Activated T-helper 17 cell treated with anti-CD3 and anti-CD28 coated beads, Interleukin-2, amount 50 U/mL, for 72 hours (primary cell): ENCODE measurements at regions not wholly inside any gene's neighbourhood (a gene's known extent, or its start where the extent isn't known, plus 50 kb on each side); places are given as distances from the start of the nearest gene placed in this dataset.
"Not testable (repeated sequence)": the region's sequence is repeated elsewhere in the genome, so short reads cannot be mapped to it uniquely, and the experiment has no call there.

Experiments used
- ATAC-seq: fragments of 150-1000 bp; cut with Tn5 transposase; replicated peaks from 2 replicates; pipeline ENCODE4 v1.10.0; 2021; ENCODE audit warnings: mild to moderate bottlenecking, moderate library complexity
- H3K27ac Mint-ChIP-seq: one replicate; pipeline ENCODE4 v1.8.0; 2022; ENCODE audit warnings: mixed read lengths
- H3K27me3 Mint-ChIP-seq: one replicate; pipeline ENCODE4 v1.8.0; 2022; ENCODE audit warnings: mixed read lengths
- H3K36me3 Mint-ChIP-seq: one replicate; pipeline ENCODE4 v1.8.0; 2022; ENCODE audit warnings: low read depth, mild to moderate bottlenecking, mixed read lengths
- H3K4me1 Mint-ChIP-seq: one replicate; pipeline ENCODE4 v1.8.0; 2022; ENCODE audit warnings: mixed read lengths
- H3K4me3 Mint-ChIP-seq: one replicate; pipeline ENCODE4 v1.8.0; 2022; ENCODE audit warnings: mild to moderate bottlenecking, mixed read lengths
- H3K9me3 Mint-ChIP-seq: one replicate; pipeline ENCODE4 v1.8.0; 2022; ENCODE audit warnings: mixed read lengths

DNA sequence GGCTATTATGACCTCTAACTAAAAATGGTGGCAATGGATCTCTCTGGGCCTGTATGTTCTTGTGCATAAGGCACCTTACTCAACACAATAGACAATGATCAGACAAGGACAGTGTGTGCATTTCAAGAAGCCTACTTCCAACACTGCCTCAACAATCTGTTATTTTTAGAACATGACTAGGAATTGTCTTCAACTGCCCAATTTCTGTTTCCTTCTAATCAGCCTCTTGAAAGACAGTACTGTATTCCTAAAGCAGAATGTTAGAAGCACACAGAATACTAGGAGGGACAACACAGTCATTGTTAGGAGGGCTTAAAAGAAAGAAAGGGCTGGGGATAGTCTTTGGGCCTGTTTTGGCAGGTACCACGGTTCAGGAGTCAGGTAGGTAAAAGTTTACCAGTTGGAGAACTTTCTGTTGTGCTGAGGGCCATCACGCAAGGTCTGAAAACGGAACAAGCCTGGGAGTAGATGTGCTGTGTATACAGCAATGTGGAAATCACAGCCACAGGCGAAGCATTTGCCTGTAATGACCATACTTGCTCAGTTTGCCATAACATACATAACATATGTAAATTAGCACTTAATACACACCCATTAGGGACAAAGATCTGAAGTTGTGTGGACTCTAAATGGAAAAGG lies 100.8 kb upstream of the ATXN3L start:
- H3K36me3 Mint-ChIP-seq = no peaks in the 10 kb centered on the region
- no peak overlapping the region for H3K27ac Mint-ChIP-seq
- no peak for ATAC-seq
- no peaks in the 10 kb centered on the region for H3K9me3 Mint-ChIP-seq
- no peaks in the 10 kb centered on the region for H3K27me3 Mint-ChIP-seq
- H3K4me1 Mint-ChIP-seq = no peaks in the 10 kb centered on the region
- H3K4me3 Mint-ChIP-seq = no peak overlapping the region

DNA sequence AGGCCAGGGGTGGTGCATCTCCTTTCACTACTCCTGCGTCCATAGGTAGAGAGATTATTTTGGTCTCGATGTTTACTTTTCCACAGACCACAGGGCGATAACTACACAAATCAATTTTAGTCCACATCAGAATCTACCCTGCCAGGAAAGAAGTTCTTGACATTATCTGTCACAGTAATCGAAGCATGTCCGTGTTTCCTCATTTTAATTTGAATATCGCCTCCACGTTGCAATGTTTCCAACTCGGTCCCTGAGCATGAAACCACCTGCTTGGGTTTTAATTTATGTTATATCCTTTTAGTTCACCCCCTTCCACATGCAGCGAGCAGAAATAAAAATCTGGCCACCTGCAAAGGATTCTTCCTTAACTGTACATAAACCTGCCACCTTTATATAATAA lies 100.1 kb upstream of the ATXN3L start:
- H3K27me3 Mint-ChIP-seq = no peaks in the 10 kb centered on the region
- no peaks in the 10 kb centered on the region for H3K9me3 Mint-ChIP-seq
- no peak overlapping the region for H3K4me3 Mint-ChIP-seq
- ATAC-seq = no peak
- no peak overlapping the region for H3K27ac Mint-ChIP-seq
- no peaks in the 10 kb centered on the region for H3K36me3 Mint-ChIP-seq
- H3K4me1 Mint-ChIP-seq = no peaks in the 10 kb centered on the region

DNA sequence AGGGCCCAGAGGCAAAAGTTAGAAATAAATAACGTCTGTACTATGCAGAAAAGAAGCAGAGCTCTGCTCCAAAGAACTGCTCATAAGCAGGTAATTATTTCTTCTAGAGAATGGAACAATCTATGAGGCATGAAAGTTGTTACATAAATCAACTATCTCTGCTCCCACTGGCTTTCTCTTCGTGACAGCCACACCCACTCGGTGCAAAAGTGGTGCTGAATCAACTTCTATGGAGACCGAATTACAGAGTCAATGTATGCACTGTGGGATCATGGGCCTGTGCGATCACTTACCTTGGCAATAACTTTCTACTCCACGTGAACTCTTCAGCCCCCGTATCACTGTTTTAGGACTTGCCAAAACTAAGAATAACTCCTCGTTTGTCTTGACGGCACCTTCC lies 99.4 kb upstream of the ATXN3L start:
- H3K27me3 Mint-ChIP-seq = no peaks in the 10 kb centered on the region
- no peaks in the 10 kb centered on the region for H3K36me3 Mint-ChIP-seq
- no peak overlapping the region for H3K27ac Mint-ChIP-seq

DNA sequence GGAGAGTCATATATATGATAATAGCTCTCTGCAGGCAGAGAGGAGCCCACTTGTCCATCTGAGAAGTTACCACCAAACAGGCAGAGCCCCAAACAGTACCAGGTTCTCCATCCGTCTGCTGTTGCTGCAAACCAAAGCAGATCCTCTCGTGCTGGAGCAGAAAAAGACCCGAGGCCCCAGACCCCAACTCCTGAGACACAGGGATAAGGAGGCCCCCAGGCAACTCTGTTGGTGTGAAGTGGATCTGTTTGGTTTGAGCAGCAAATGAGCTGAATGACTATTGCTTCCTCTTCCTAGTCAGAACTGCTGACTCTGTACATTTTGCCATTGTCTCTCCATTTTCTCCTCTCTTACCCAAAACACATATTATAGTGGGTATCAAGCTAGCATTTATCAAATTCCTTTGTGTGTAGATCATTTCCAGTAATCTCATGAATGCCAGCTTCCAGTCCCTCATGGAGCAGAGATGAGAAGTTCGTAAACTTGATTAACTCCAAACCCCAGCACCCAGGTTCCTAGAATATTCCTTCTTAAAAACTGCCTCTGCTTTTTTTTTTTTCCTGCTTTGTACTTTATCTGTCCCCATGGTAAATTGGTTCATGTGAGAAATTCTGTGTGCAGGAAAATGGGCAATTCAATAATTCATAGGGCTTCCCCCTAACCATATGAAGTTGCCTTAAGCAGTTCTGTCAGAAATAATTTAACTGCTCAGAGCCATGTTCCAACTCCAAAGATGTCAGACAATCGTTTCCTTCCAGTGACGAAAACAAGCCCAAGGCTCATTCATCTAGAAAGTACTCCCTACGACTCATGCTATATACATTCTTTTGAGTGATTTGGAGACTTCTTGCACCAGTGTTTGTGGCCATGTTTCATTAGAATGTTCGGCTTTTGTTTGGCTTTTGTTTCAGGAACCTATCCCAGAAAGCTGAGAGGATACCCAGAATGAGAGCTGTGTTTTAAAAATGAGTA lies 98.6 kb upstream of the ATXN3L start:
- H3K27ac Mint-ChIP-seq = peak overlapping the region; percentile 59
- no peaks in the 10 kb centered on the region for H3K27me3 Mint-ChIP-seq
- no peak overlapping the region for H3K4me3 Mint-ChIP-seq
- no peaks in the 10 kb centered on the region for H3K4me1 Mint-ChIP-seq
- no peaks in the 10 kb centered on the region for H3K36me3 Mint-ChIP-seq
- no peaks in the 10 kb centered on the region for H3K9me3 Mint-ChIP-seq
- ATAC-seq = peak; percentile 75

More for the DNA sequence above, 99.4 kb upstream of the ATXN3L start:
- no peaks in the 10 kb centered on the region for H3K4me1 Mint-ChIP-seq
- H3K4me3 Mint-ChIP-seq = no peak overlapping the region
- no peaks in the 10 kb centered on the region for H3K9me3 Mint-ChIP-seq
- ATAC-seq = no peak

DNA sequence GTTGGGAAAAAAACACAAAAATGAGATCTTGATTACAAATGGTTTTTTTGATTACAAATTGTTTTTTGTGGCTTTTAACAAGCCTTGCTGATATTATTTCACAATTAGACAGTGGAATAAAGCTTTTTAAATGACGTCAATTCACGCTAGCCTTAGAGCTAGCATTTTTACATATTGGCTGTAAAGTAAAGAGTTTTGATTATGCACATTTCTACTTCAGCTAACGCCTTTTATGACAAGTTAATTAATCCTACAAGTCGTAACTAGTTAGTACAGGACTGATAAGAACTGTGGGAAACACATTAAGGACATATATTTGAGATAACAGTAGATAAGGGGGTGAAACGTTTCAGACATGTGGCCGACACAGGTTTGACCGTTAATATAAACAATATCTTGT lies 95.7 kb upstream of the ATXN3L start:
- ATAC-seq = no peak
- Mint-ChIP-seq H3K4me3 (no peak overlapping the region), H3K4me1 (no peaks in the 10 kb centered on the region), H3K27me3 (no peaks in the 10 kb centered on the region), H3K36me3 (no peaks in the 10 kb centered on the region), H3K9me3 (no peaks in the 10 kb centered on the region), H3K27ac (no peak overlapping the region)

DNA sequence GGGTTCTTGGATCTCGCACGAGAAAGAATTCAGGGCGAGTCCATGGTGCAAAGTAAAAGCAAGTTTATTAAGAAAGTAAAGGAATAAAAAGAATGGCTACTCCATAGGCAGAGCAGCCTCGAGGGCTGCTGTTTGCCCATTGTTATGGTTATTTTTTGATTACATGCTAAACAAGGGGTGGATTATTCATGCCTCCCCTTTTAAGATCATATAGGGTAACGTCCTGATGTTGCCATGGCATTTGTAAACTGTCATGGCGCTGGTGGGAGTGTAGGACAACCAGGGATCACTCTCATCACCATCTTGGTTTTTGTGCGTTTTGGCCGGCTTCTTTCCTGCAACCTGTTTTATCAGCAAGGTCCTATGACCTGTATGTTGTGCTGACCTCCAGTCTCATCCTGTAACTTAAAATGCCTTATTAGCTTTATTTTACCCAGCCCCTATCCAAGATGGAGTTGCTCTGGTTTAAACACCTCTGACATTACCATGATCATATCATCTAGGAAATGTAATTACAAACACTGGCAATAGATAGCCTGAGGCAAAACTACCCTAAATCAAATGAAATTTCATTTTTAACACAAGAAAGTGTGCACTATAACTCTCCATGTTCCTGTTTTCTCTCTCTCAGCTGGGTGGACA lies 94.3 kb upstream of the ATXN3L start:
- Mint-ChIP-seq H3K27ac (no peak overlapping the region), H3K27me3 (no peaks in the 10 kb centered on the region), H3K4me1 (no peaks in the 10 kb centered on the region)

DNA sequence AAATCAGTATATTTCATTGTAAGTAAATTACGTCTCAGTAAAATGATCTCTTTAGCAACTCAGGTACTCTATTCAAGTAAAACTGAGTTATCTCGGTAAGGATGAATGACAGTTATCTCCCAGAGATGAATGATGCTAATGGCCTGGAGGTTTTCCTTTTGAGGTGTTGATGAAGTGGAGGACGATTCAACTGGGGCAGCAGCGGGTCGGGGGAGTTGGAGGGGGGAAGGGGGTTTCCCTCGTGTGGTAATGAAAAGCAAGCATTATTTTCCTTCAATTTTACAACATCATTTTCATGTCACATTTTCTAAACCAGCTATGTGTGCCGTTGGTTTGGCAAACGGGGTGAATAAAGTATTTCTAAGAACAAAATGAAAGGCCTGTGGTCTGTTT lies 92.4 kb upstream of the ATXN3L start:
- no peak overlapping the region for H3K4me3 Mint-ChIP-seq
- H3K36me3 Mint-ChIP-seq = no peaks in the 10 kb centered on the region
- no peaks in the 10 kb centered on the region for H3K27me3 Mint-ChIP-seq
- no peak overlapping the region for H3K27ac Mint-ChIP-seq
- H3K9me3 Mint-ChIP-seq = no peaks in the 10 kb centered on the region
- ATAC-seq = peak; percentile 34
- no peaks in the 10 kb centered on the region for H3K4me1 Mint-ChIP-seq

More for the DNA sequence above, 94.3 kb upstream of the ATXN3L start:
- H3K36me3 Mint-ChIP-seq = no peaks in the 10 kb centered on the region
- no peaks in the 10 kb centered on the region for H3K9me3 Mint-ChIP-seq
- H3K4me3 Mint-ChIP-seq = no peak overlapping the region
- ATAC-seq = no peak

DNA sequence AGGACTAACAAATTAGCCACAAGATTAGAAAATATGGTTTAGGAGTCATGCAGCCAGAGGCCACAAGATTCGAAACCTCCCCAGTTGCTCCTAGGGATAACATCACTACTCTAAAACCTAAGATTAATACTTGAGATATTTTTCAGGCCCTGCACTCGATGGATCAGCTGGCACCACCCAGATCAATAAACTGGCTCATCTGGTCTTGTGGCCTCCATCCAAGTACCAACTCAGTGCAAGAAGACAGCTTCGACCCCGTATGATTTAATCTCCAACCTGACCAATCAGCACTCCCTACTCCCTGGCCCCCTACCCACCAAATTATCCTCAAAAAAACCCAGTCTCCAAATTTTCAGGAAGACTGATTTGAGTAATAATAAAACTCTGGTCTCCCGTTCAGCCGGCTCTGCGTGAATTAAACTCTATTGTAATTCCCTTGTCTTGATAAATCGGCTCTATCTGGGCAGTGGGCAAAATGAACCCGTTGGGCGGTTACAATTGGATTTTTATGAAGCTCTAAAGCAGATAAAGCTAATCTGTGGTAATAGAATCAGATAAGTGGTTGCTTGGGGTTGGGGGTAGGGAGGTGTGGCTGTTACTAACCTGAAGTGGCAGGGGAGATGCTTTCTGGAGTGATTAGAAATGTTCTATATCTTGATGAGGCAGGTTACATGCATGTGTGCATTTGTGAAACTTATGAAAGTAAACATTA lies 91.8 kb upstream of the ATXN3L start:
- no peak for ATAC-seq

DNA sequence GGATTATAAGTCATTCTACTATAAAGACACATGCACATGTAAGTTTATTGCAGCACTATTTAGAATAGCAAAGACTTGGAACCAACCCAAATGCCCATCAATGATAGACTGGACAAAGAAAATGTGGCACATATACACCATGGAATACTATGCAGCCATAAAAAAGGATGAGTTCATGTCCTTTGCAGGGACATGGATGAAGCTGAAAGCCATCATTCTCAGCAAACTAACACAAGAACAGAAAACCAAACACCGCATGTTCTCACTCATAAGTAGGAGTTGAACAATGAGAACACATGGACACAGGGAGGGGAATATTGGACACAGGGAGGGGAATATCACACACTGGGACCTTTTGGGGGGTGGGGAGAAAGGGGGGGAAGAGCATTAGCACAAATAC lies 88.7 kb upstream of the ATXN3L start:
- H3K36me3 Mint-ChIP-seq, H3K9me3 Mint-ChIP-seq, ATAC-seq, H3K27ac Mint-ChIP-seq, H3K4me3 Mint-ChIP-seq, H3K27me3 Mint-ChIP-seq, H3K4me1 Mint-ChIP-seq: not testable (repeated sequence)

More for the DNA sequence above, 91.8 kb upstream of the ATXN3L start:
- H3K4me3 Mint-ChIP-seq = no peak overlapping the region
- H3K27me3 Mint-ChIP-seq = no peaks in the 10 kb centered on the region
- no peaks in the 10 kb centered on the region for H3K36me3 Mint-ChIP-seq
- H3K9me3 Mint-ChIP-seq = no peaks in the 10 kb centered on the region
- H3K4me1 Mint-ChIP-seq = no peaks in the 10 kb centered on the region
- no peak overlapping the region for H3K27ac Mint-ChIP-seq

DNA sequence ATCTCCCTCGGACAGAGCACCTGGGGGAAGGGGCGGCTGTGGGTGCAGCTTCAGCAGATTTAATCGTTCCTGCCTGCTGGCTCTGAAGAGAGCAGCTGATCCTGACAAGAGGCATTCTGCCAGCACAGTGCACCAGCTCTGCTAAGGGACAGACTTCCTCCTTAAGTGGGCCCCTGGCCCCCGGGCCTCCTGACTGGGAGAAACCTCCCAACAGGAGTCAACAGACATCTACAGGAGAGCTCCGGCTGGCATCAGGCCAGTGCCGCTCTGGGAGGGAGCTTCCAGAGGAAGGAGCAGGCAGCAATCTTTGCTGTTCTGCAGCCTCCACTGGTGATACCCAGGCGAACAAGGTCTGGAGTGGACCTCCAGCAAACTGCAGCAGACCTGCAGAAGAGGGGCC lies 84.9 kb upstream of the ATXN3L start:
- H3K27ac Mint-ChIP-seq, H3K9me3 Mint-ChIP-seq, H3K36me3 Mint-ChIP-seq, H3K4me3 Mint-ChIP-seq, ATAC-seq, H3K27me3 Mint-ChIP-seq, H3K4me1 Mint-ChIP-seq: not testable (repeated sequence)

DNA sequence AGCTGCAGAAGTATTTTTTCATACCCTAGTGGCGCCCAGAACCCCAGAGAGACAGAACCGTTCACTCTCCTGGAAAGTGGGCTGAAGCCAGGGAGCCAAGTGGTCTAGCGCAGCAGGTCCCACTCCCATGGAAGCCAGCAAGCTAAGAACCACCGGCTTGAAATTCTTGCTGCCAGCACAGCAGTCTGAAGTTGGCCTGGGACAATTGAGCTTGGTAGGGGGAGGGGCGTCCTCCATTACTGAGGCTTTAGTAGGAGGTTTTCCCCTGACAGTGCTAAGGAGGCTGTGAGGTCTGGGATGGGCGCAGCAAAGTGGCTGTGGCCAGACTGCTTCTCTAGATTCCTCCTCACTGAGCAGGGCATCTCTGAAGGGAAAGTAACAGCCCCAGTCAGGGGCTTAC lies 84.5 kb upstream of the ATXN3L start:
- no peak overlapping the region for H3K4me3 Mint-ChIP-seq
- H3K9me3 Mint-ChIP-seq = no peaks in the 10 kb centered on the region
- H3K4me1 Mint-ChIP-seq = no peaks in the 10 kb centered on the region
- H3K36me3 Mint-ChIP-seq = no peaks in the 10 kb centered on the region
- ATAC-seq = no peak
- no peak overlapping the region for H3K27ac Mint-ChIP-seq
- H3K27me3 Mint-ChIP-seq = no peaks in the 10 kb centered on the region

DNA sequence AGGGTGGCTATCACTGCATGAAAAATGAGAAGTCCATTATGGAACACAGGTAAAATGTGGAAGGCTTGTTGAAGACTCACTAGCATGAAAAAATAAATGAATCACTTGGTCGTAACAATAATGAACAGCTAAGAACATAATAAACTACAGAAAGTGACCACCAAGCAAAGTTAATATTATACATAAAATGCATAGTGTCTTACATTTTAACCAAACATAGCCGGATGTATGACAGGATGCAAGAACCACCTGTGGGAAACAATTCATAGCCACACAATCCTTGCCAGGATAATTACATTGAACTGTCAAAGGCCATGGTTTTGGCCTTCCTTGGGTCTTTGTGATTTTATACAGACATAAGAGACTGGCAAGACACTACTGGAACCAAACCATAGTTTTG lies 81.9 kb upstream of the ATXN3L start:
- Mint-ChIP-seq H3K4me3 (no peak overlapping the region), H3K27ac (no peak overlapping the region), H3K36me3 (no peaks in the 10 kb centered on the region), H3K27me3 (no peaks in the 10 kb centered on the region), H3K9me3 (no peaks in the 10 kb centered on the region), H3K4me1 (no peaks in the 10 kb centered on the region)
- ATAC-seq = no peak

DNA sequence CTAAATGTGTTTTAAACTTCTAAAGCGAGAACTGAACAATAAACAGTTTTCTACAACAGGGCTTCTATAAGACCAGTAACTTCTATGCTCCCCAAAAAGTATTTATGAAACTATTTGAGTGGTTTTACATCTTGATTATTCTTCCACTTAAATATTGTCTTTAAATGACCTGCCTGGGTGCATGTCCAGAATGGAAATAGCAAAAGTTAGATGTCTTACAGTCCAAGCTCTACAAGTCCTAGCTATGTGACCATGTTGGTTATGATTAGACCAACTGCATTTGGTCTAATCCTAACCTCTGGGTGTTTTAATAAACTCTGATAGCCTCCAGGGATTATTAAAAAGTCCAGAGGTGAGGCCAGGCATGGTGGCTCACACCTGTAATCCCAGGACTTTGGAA lies 79.0 kb upstream of the ATXN3L start:
- no peaks in the 10 kb centered on the region for H3K36me3 Mint-ChIP-seq
- no peaks in the 10 kb centered on the region for H3K4me1 Mint-ChIP-seq
- no peaks in the 10 kb centered on the region for H3K27me3 Mint-ChIP-seq
- ATAC-seq = no peak
- no peak overlapping the region for H3K4me3 Mint-ChIP-seq
- H3K9me3 Mint-ChIP-seq = peaks cover 3% of the 10 kb centered on the region
- H3K27ac Mint-ChIP-seq = peak overlapping the region; percentile 59
